GM19455 (cell line): ENCODE measurements at regions not wholly inside any gene's neighbourhood (a gene's known extent, or its start where the extent isn't known, plus 50 kb on each side); places are given as distances from the start of the nearest gene placed in this dataset.

Source experiments
- ATAC-seq: cut with Tn5 transposase; IDR thresholded peaks from one replicate; pipeline ENCODE4 v1.9.1; 2021; ENCODE audit not compliant: unreplicated experiment

GRCh38 chr13:85544756-85545155 is 254.5 kb downstream of the SLITRK6 start:
- no peak for ATAC-seq

GRCh38 chr13:85543144-85543543 is 256.1 kb downstream of the SLITRK6 start:
- no peak for ATAC-seq

GRCh38 chr13:85541476-85541875 is 257.7 kb downstream of the SLITRK6 start:
- ATAC-seq = no peak

- ATAC-seq = no peak
Measured at GRCh38 chr13:85538957-85539356, 260.3 kb downstream of the SLITRK6 start.

- no peak for ATAC-seq
Measured at GRCh38 chr13:85537601-85538000, 261.6 kb downstream of the SLITRK6 start.

- ATAC-seq = no peak
Measured at GRCh38 chr13:85536706-85537105, 262.5 kb downstream of the SLITRK6 start.

- ATAC-seq = no peak
Measured at GRCh38 chr13:85535316-85536084, 263.7 kb downstream of the SLITRK6 start.

GRCh38 chr13:85533911-85534310 is 265.3 kb downstream of the SLITRK6 start:
- no peak for ATAC-seq

- ATAC-seq = no peak
Measured at GRCh38 chr13:85529218-85529594, 270.0 kb downstream of the SLITRK6 start.

- ATAC-seq = no peak
Measured at GRCh38 chr13:85528491-85529217, 270.6 kb downstream of the SLITRK6 start.

- no peak for ATAC-seq
Measured at GRCh38 chr13:85527316-85527715, 271.9 kb downstream of the SLITRK6 start.

GRCh38 chr13:85525411-85525810 is 273.8 kb downstream of the SLITRK6 start:
- no peak for ATAC-seq

GRCh38 chr13:85521657-85522056 is 277.6 kb downstream of the SLITRK6 start:
- no peak for ATAC-seq

- ATAC-seq = no peak
Measured at GRCh38 chr13:85520445-85520844, 278.8 kb downstream of the SLITRK6 start.

GRCh38 chr13:85519363-85519762 is 279.9 kb downstream of the SLITRK6 start:
- ATAC-seq = no peak

GRCh38 chr13:85512421-85512820 is 286.8 kb downstream of the SLITRK6 start:
- ATAC-seq = no peak

- no peak for ATAC-seq
Measured at GRCh38 chr13:85509512-85509911, 289.7 kb downstream of the SLITRK6 start.

- ATAC-seq = no peak
Measured at GRCh38 chr13:85508683-85509329, 290.4 kb downstream of the SLITRK6 start.

- ATAC-seq = no peak
Measured at GRCh38 chr13:85503797-85504196, 295.4 kb downstream of the SLITRK6 start.

GRCh38 chr13:85501616-85502015 is 297.6 kb downstream of the SLITRK6 start:
- ATAC-seq = no peak

GRCh38 chr13:85500696-85501256 is 298.4 kb downstream of the SLITRK6 start:
- ATAC-seq = no peak

- no peak for ATAC-seq
Measured at GRCh38 chr13:85498774-85499173, 300.4 kb downstream of the SLITRK6 start.
